Hepatocyte (in vitro differentiated cells): ENCODE measurements at regions not wholly inside any gene's neighbourhood (a gene's known extent, or its start where the extent isn't known, plus 50 kb on each side); places are given as distances from the start of the nearest gene placed in this dataset.
"Not testable (repeated sequence)": the region's sequence is repeated elsewhere in the genome, so short reads cannot be mapped to it uniquely, and the experiment has no call there.

Experiments
- DNase-seq: peaks from one replicate; pipeline ENCODE4 v3.0.0-alpha.2; 2016; ENCODE audit warnings: low spot score
- H2AFZ ChIP-seq: fragments of 200-600 bp; sonication (generic); 2 replicates; pipeline ENCODE4 v1.6.0; 2016; ENCODE audit warnings: antibody characterized with exemption, mild to moderate bottlenecking
- H3K27ac ChIP-seq: fragments of 200-600 bp; sonication (generic); 2 replicates; pipeline ENCODE4 v1.5.1; 2016; ENCODE audit warnings: mild to moderate bottlenecking
- H3K27me3 ChIP-seq: fragments of 200-600 bp; sonication (generic); 2 replicates; pipeline ENCODE4 v1.6.1; 2016
- H3K36me3 ChIP-seq: fragments of 200-600 bp; sonication (generic); replicated peaks from 2 replicates; pipeline ENCODE4 v1.5.1; 2016; ENCODE audit warnings: low read depth; ENCODE audit not compliant: insufficient read depth
- H3K4me1 ChIP-seq: fragments of 200-600 bp; sonication (generic); 2 replicates; pipeline ENCODE4 v1.5.1; 2016; ENCODE audit warnings: mild to moderate bottlenecking, moderate library complexity; ENCODE audit not compliant: insufficient read depth
- H3K4me2 ChIP-seq: fragments of 200-600 bp; sonication (generic); 2 replicates; pipeline ENCODE4 v1.6.0; 2016
- H3K4me3 ChIP-seq: fragments of 200-600 bp; sonication (generic); 2 replicates; pipeline ENCODE4 v1.5.1; 2016; ENCODE audit warnings: mild to moderate bottlenecking
- H3K79me2 ChIP-seq: fragments of 200-600 bp; sonication (generic); 2 replicates; pipeline ENCODE4 v1.6.0; 2017; ENCODE audit warnings: mild to moderate bottlenecking
- H3K9me2 ChIP-seq: fragments of 200-600 bp; sonication (generic); replicated peaks from 2 replicates; pipeline ENCODE4 v1.6.0; 2017; ENCODE audit warnings: mild to moderate bottlenecking; ENCODE audit not compliant: insufficient read depth
- H3K9me3 ChIP-seq: fragments of 200-600 bp; sonication (generic); 2 replicates; pipeline ENCODE4 v1.5.1; 2016; ENCODE audit warnings: low read depth, mild to moderate bottlenecking
- H4K20me1 ChIP-seq: fragments of 200-600 bp; sonication (generic); 2 replicates; pipeline ENCODE4 v1.6.0; 2016; ENCODE audit warnings: mild to moderate bottlenecking; ENCODE audit not compliant: insufficient read depth, poor library complexity, severe bottlenecking
- EZH2 ChIP-seq: fragments of 200-600 bp; sonication (generic); IDR thresholded peaks from 2 replicates; pipeline ENCODE4 v1.6.1; 2016; ENCODE audit warnings: antibody characterized with exemption, mild to moderate bottlenecking, borderline replicate concordance
- EZH2phosphoT487 ChIP-seq: fragments of 200-600 bp; sonication (generic); IDR thresholded peaks from one replicate; pipeline ENCODE4 v1.6.1; 2018; ENCODE audit warnings: antibody characterized with exemption, mild to moderate bottlenecking, low read depth, moderate library complexity; ENCODE audit not compliant: unreplicated experiment, severe bottlenecking
- WGBS: methylation state at CpG from one replicate; pipeline ENCODE4 v1.1.6; 2016; ENCODE audit warnings: low lambda C conversion rate; ENCODE audit errors: missing lambda C conversion rate; 5-methylcytosine and 5-hydroxymethylcytosine counted together
- TF ChIP-seq, protein P1 (sequence below): fragments of 200-600 bp; sonication (generic); IDR thresholded peaks from 2 replicates; pipeline ENCODE4 v1.5.1; 2016; ENCODE audit warnings: antibody characterized with exemption, mild to moderate bottlenecking; ENCODE audit not compliant: poor library complexity

DNA sequence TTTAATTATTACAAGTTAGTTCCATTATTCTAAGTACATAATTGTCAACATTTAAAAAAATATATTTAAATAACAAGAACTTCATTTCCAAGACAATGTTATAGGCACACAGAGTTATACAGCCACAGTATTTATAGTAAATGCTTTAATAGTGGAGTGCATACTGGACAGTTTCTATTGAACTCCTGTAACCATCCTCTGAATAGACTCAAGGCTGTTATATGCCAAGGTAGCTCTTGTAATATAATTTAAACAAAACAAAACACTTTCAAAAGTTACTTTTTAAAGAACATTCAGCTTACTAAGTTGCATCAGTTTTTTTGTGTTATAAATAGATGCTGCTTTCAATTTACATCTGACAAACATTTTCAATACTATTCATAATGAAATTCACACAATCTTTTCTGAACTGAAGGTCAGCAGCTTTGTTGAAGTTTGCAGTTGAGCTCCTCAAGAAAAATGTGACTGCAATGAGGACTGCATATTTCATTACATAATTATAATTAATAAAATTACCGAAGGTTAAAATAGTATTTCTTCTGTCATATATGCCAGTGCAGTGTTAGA lies 549.9 kb upstream of the CYLC2 start:
- no peaks in the 10 kb centered on the region for H3K79me2 ChIP-seq
- no peaks in the 10 kb centered on the region for H3K9me2 ChIP-seq
- H3K27ac ChIP-seq = no peak overlapping the region
- H3K9me3 ChIP-seq = peaks cover 2% of the 10 kb centered on the region
- TF ChIP-seq EZH2 (no peak), EZH2phosphoT487 (no peak)
- TF ChIP-seq, protein P1, sequence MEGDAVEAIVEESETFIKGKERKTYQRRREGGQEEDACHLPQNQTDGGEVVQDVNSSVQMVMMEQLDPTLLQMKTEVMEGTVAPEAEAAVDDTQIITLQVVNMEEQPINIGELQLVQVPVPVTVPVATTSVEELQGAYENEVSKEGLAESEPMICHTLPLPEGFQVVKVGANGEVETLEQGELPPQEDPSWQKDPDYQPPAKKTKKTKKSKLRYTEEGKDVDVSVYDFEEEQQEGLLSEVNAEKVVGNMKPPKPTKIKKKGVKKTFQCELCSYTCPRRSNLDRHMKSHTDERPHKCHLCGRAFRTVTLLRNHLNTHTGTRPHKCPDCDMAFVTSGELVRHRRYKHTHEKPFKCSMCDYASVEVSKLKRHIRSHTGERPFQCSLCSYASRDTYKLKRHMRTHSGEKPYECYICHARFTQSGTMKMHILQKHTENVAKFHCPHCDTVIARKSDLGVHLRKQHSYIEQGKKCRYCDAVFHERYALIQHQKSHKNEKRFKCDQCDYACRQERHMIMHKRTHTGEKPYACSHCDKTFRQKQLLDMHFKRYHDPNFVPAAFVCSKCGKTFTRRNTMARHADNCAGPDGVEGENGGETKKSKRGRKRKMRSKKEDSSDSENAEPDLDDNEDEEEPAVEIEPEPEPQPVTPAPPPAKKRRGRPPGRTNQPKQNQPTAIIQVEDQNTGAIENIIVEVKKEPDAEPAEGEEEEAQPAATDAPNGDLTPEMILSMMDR = no peak
- H2AFZ ChIP-seq = no peak overlapping the region
- WGBS = 90% methylated on average over 1 of the region's 1 CpG
- no peak overlapping the region for H3K4me3 ChIP-seq
- no peaks in the 10 kb centered on the region for H4K20me1 ChIP-seq
- DNase-seq = no peak
- H3K4me2 ChIP-seq = no peak overlapping the region
- H3K36me3 ChIP-seq = no peaks in the 10 kb centered on the region
- no peaks in the 10 kb centered on the region for H3K4me1 ChIP-seq
- no peaks in the 10 kb centered on the region for H3K27me3 ChIP-seq

DNA sequence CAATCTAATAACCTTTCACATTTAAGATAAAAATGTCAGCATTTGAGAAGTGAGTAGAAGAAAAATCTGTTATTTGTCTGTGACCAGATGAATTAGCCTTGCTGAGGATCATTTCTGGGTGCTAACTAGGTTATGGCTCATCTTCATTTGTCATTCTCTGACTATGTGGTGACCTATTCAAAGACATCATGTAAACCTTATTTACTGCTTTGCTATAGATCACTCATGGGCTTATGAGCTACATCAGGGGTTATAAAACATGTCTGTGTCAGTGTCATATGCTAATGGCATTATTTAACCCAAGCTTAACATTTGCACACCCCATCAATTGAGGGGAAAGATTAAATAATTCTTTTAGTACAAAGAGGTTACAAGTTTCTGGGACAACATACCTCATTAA lies 555.5 kb upstream of the CYLC2 start:
- Histone ChIP-seq H3K27ac (no peak overlapping the region), H3K79me2 (no peaks in the 10 kb centered on the region), H3K27me3 (no peaks in the 10 kb centered on the region), H3K36me3 (no peaks in the 10 kb centered on the region), H3K4me2 (no peak overlapping the region), H2AFZ (no peak overlapping the region), H4K20me1 (no peaks in the 10 kb centered on the region), H3K4me1 (no peaks in the 10 kb centered on the region), H3K9me3 (no peaks in the 10 kb centered on the region), H3K4me3 (no peak overlapping the region), H3K9me2 (no peaks in the 10 kb centered on the region)
- TF ChIP-seq EZH2phosphoT487 = no peak
- no peak for DNase-seq

DNA sequence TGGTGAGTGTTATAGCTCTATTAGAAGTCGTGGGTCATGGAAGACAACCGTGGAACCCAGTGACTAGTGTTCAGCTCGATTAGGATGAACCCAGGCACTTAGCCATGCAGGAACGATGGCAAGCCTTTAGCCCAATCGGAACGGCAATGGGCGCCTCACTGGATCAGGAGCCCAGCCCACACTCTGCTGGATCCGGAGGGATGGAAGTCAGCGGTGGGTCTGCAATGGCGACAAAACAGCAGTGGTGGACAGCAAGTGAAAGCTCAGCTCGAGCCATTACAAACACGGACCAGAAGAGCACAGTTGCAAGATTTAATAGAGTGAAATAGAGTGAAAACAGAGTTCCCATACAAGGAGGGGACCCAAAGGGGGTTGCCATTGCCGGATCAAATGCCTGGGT lies 558.5 kb upstream of the CYLC2 start:
- H4K20me1 ChIP-seq, H3K9me3 ChIP-seq, DNase-seq, H3K4me1 ChIP-seq, H3K27ac ChIP-seq, H3K4me2 ChIP-seq, H3K79me2 ChIP-seq, H3K36me3 ChIP-seq, H3K9me2 ChIP-seq, H2AFZ ChIP-seq, H3K27me3 ChIP-seq, H3K4me3 ChIP-seq: not testable (repeated sequence)
- WGBS = 87% methylated on average over 13 of the region's 13 CpGs

- TF ChIP-seq, protein P1 = no peak
- TF ChIP-seq EZH2phosphoT487 (no peak), EZH2 (no peak)
- no peak for DNase-seq
- H3K9me3 ChIP-seq = no peaks in the 10 kb centered on the region
- no peak overlapping the region for H3K27ac ChIP-seq
- H3K4me3 ChIP-seq = no peak overlapping the region
- no peaks in the 10 kb centered on the region for H4K20me1 ChIP-seq
- no peaks in the 10 kb centered on the region for H3K27me3 ChIP-seq
- WGBS = 84% methylated on average over 3 of the region's 3 CpGs
- no peaks in the 10 kb centered on the region for H3K36me3 ChIP-seq
- H2AFZ ChIP-seq = no peak overlapping the region
- no peaks in the 10 kb centered on the region for H3K79me2 ChIP-seq
- no peak overlapping the region for H3K4me2 ChIP-seq
- H3K9me2 ChIP-seq = no peaks in the 10 kb centered on the region
- no peaks in the 10 kb centered on the region for H3K4me1 ChIP-seq
Observed at GRCh38 chr9:102435427-102435826, 559.7 kb upstream of the CYLC2 start.
